SK-N-SH (cell line): ENCODE measurements at regions not wholly inside any gene's neighbourhood (a gene's known extent, or its start where the extent isn't known, plus 50 kb on each side); places are given as distances from the start of the nearest gene placed in this dataset.

Experiments
- CTCF ChIA-PET: fragments of 300-600, 350-600 bp; formaldehyde crosslinking; extraction: SDS; loops from one replicate; lab custom pipeline; 2021; lab: Yijun Ruan, JAX
- POLR2A ChIA-PET: fragments of 350-600 bp; sonication (Branson Sonifier 250); formaldehyde crosslinking; extraction: SDS; loops from one replicate; lab custom pipeline; 2020; ENCODE audit warnings: antibody characterized with exemption, inconsistent platforms; lab: Yijun Ruan, JAX
- DNase-seq: peaks from one replicate; pipeline ENCODE4 v3.0.0; 2012
- H2AFZ ChIP-seq: fragments of 200-600 bp; sonication (generic); 2 replicates; pipeline ENCODE4 v1.8.1; 2016; ENCODE audit warnings: antibody characterized with exemption, mild to moderate bottlenecking, low read depth
- H3F3A ChIP-seq: fragments of 200-600 bp; sonication (generic); replicated peaks from 2 replicates; pipeline ENCODE3; 2016; ENCODE audit warnings: antibody characterized with exemption, mild to moderate bottlenecking; ENCODE audit not compliant: insufficient read depth
- H3K27ac ChIP-seq, 2 experiments: fragments of 200-500 bp in 1 of 2; fragments of 200-600 bp in 1 of 2; sonication (Bioruptor generic) in 1 of 2; sonication (generic), shearing (Covaris generic) in 1 of 2; 2 replicates each; pipeline versions ENCODE4 v1.5.1 to v1.6.1; 2014 to 2016; ENCODE audit warnings: low read depth in 2 of 2, inconsistent platforms in 1 of 2, low read length in 1 of 2, mild to moderate bottlenecking in 1 of 2, mixed read lengths in 1 of 2
- H3K27me3 ChIP-seq: fragments of 200-600 bp; sonication (generic), shearing (Covaris generic); 2 replicates; pipeline ENCODE4 v1.6.1; 2016; ENCODE audit warnings: mixed run types; ENCODE audit not compliant: insufficient read depth
- H3K36me3 ChIP-seq, 2 experiments: fragments of 200-500 bp in 1 of 2; fragments of 200-600 bp in 1 of 2; sonication (Bioruptor generic) in 1 of 2; sonication (generic) in 1 of 2; replicated peaks in 1 of 2; 2 replicates each; pipeline versions ENCODE3 to v1.5.1; 2014 to 2016; ENCODE audit warnings: low read length in 1 of 2, mild to moderate bottlenecking in 1 of 2; ENCODE audit not compliant: insufficient read depth in 2 of 2, control insufficient read depth in 1 of 2
- H3K4me1 ChIP-seq, 2 experiments: fragments of 200-500 bp in 1 of 2; fragments of 200-600 bp in 1 of 2; sonication (Bioruptor generic) in 1 of 2; sonication (generic), shearing (Covaris generic) in 1 of 2; 2 replicates each; pipeline versions ENCODE4 v1.5.1 to v1.6.1; 2014 to 2016; ENCODE audit warnings: low read depth in 1 of 2, low read length in 1 of 2, mixed run types in 1 of 2; ENCODE audit not compliant: insufficient read depth in 2 of 2, control insufficient read depth in 1 of 2
- H3K4me2 ChIP-seq: fragments of 200-600 bp; sonication (generic), shearing (Covaris generic); 2 replicates; pipeline ENCODE4 v1.6.1; 2017; ENCODE audit warnings: mixed run types
- H3K4me3 ChIP-seq, 2 experiments: fragments of 200-500 bp in 1 of 2; fragments of 200-600 bp in 1 of 2; sonication (Bioruptor generic) in 1 of 2; sonication (generic), shearing (Covaris generic) in 1 of 2; 2 replicates each; pipeline versions ENCODE4 v1.5.1 to v1.8.1; 2014 to 2016; ENCODE audit warnings: low read depth in 2 of 2, inconsistent platforms in 1 of 2, low read length in 1 of 2, mild to moderate bottlenecking in 1 of 2, mixed read lengths in 1 of 2, moderate library complexity in 1 of 2
- H3K79me2 ChIP-seq: fragments of 200-600 bp; sonication (generic); 2 replicates; pipeline ENCODE4 v1.8.1; 2017; ENCODE audit warnings: mild to moderate bottlenecking; ENCODE audit not compliant: insufficient read depth
- H3K9ac ChIP-seq: fragments of 200-600 bp; sonication (generic); 2 replicates; pipeline ENCODE4 v1.6.1; 2017; ENCODE audit warnings: mixed run types
- H3K9me2 ChIP-seq: fragments of 200-600 bp; sonication (generic); 2 replicates; pipeline ENCODE4 v1.6.1; 2017; ENCODE audit warnings: mixed run types
- H3K9me3 ChIP-seq: fragments of 200-600 bp; sonication (generic); 2 replicates; pipeline ENCODE4 v1.6.1; 2017; ENCODE audit warnings: mixed run types, mild to moderate bottlenecking, moderate library complexity
- H4K20me1 ChIP-seq: fragments of 200-600 bp; sonication (generic); 2 replicates; pipeline ENCODE4 v1.6.1; 2017; ENCODE audit warnings: mild to moderate bottlenecking, mixed run types; ENCODE audit not compliant: insufficient read depth
- CTCF ChIP-seq: fragments of 200-600 bp; sonication (generic); IDR thresholded peaks from 2 replicates; pipeline ENCODE4 v1.6.1; 2017; ENCODE audit warnings: antibody characterized with exemption, mild to moderate bottlenecking, moderate library complexity
- ELF1 ChIP-seq: IDR thresholded peaks from 2 replicates; pipeline ENCODE4 v1.4.0; 2012
- EZH2phosphoT487 ChIP-seq: fragments of 200-600 bp; sonication (generic); IDR thresholded peaks from 2 replicates; pipeline ENCODE4 v1.6.1; 2017; ENCODE audit warnings: low read depth, mixed run types, mild to moderate bottlenecking, antibody characterized with exemption, moderate library complexity, borderline replicate concordance
- FOSL2 ChIP-seq: IDR thresholded peaks from 2 replicates; pipeline ENCODE4 v1.4.0; 2012; ENCODE audit warnings: low read depth, mild to moderate bottlenecking, moderate library complexity, borderline replicate concordance
- IRF3 ChIP-seq: fragments of 150-350 bp; IDR thresholded peaks from 2 replicates; pipeline ENCODE4 v1.6.1; 2016; ENCODE audit warnings: mild to moderate bottlenecking, low read depth, low read length
- JUND ChIP-seq: IDR thresholded peaks from 2 replicates; pipeline ENCODE4 v1.4.0; 2012
- MEF2A ChIP-seq: IDR thresholded peaks from 2 replicates; pipeline ENCODE4 v1.4.0; 2012; ENCODE audit warnings: low read depth, borderline replicate concordance
- MXI1 ChIP-seq: IDR thresholded peaks from 2 replicates; pipeline ENCODE4 v1.6.1; 2012; ENCODE audit warnings: mild to moderate bottlenecking, low read depth, low read length, improper control_type of control experiment
- NFIC ChIP-seq: IDR thresholded peaks from 2 replicates; pipeline ENCODE4 v1.4.0; 2012; ENCODE audit warnings: borderline replicate concordance
- NRF1 ChIP-seq: IDR thresholded peaks from 2 replicates; pipeline ENCODE4 v1.6.1; 2012; ENCODE audit warnings: low read depth, mild to moderate bottlenecking, low read length
- PBX3 ChIP-seq: IDR thresholded peaks from 2 replicates; pipeline ENCODE4; 2012
- POLR2AphosphoS5 ChIP-seq: IDR thresholded peaks from 2 replicates; pipeline ENCODE4 v1.6.1; 2012; ENCODE audit warnings: low read depth, low read length
- RCOR1 ChIP-seq: fragments of 150-350 bp; IDR thresholded peaks from 2 replicates; pipeline ENCODE4 v1.6.1; 2017; ENCODE audit warnings: antibody characterized with exemption, low read length
- RXRA ChIP-seq: IDR thresholded peaks from 2 replicates; pipeline ENCODE4 v1.4.0; 2012; ENCODE audit warnings: low read depth, mild to moderate bottlenecking, borderline replicate concordance
- TAF1 ChIP-seq: IDR thresholded peaks from 2 replicates; pipeline ENCODE4 v1.6.1; 2012; ENCODE audit warnings: low read depth, mild to moderate bottlenecking, low read length, moderate library complexity, borderline replicate concordance
- USF2 ChIP-seq: fragments of 150-350 bp; IDR thresholded peaks from 2 replicates; pipeline ENCODE4 v1.6.1; 2017; ENCODE audit warnings: antibody characterized with exemption, low read length, low read depth, borderline replicate concordance
- ZBTB33 ChIP-seq: IDR thresholded peaks from 2 replicates; pipeline ENCODE4 v1.4.0; 2012; ENCODE audit warnings: low read depth, borderline replicate concordance
- WGBS: methylation state at CpG from one replicate; pipeline ENCODE4 v1.1.6; 2017; ENCODE audit warnings: low lambda C conversion rate; 5-methylcytosine and 5-hydroxymethylcytosine counted together

- no peak for TF ChIP-seq NFIC
- no peak for TF ChIP-seq RXRA
- TF ChIP-seq POLR2AphosphoS5, result no peak
- TF ChIP-seq USF2, result no peak
- no peak for TF ChIP-seq MEF2A
- no peak for TF ChIP-seq ELF1
- no peak for TF ChIP-seq JUND
- H3K9me2 ChIP-seq, result no peaks in the 10 kb centered on the region
- H3K79me2 ChIP-seq, result no peaks in the 10 kb centered on the region; the same call in 1 of the 2 replicates
- no peak overlapping the region for H3K9ac ChIP-seq
- no peaks in the 10 kb centered on the region for H4K20me1 ChIP-seq
- H3K27ac ChIP-seq, result no peak overlapping the region
- ChIA-PET CTCF (no interaction called here), POLR2A (no interaction called here)
- H2AFZ ChIP-seq, result no peak overlapping the region
- no peak for DNase-seq
- H3K4me3 ChIP-seq, result no peak overlapping the region
- H3K4me2 ChIP-seq, result no peak overlapping the region
- no peaks in the 10 kb centered on the region for H3K36me3 ChIP-seq
- no peaks in the 10 kb centered on the region; a peak in 1 of 4 replicates for H3K4me1 ChIP-seq
- H3K9me3 ChIP-seq, result peaks cover 5% of the 10 kb centered on the region; the same call in 1 of the 2 replicates
- H3F3A ChIP-seq, result no peaks in the 10 kb centered on the region
- no peaks in the 10 kb centered on the region for H3K27me3 ChIP-seq
- WGBS, result 35% methylated on average over 3 of the region's 3 CpGs
Observed at GRCh38 chr6:144673807-144674206, 388.7 kb downstream of the UTRN start.

- Histone ChIP-seq H3K9ac (no peak overlapping the region), H3K27me3 (no peaks in the 10 kb centered on the region), H3K79me2 (no peaks in the 10 kb centered on the region; the same call in 1 of the 2 replicates), H3F3A (peaks cover 7% of the 10 kb centered on the region), H3K9me2 (no peaks in the 10 kb centered on the region), H4K20me1 (no peaks in the 10 kb centered on the region), H3K4me2 (no peak overlapping the region), H3K9me3 (peaks cover 5% of the 10 kb centered on the region; the same call in 1 of the 2 replicates), H3K4me3 (no peak overlapping the region), H2AFZ (no peak overlapping the region), H3K4me1 (no peaks in the 10 kb centered on the region; a peak in 1 of 4 replicates), H3K27ac (peak overlapping the region in 1 of 2 experiments; percentile 44; a peak in 1 of 4 replicates), H3K36me3 (no peaks in the 10 kb centered on the region)
- POLR2A ChIA-PET, result no interaction called here
- CTCF ChIA-PET, result no interaction called here
- DNase-seq, result no peak
- 68% methylated on average over 5 of the region's 6 CpGs for WGBS
- no peak for TF ChIP-seq FOSL2
- TF ChIP-seq EZH2phosphoT487, result no peak
- TF ChIP-seq PBX3, result no peak
- TF ChIP-seq ZBTB33, result no peak
- TF ChIP-seq RCOR1, result no peak
- TF ChIP-seq CTCF, result no peak
- no peak for TF ChIP-seq NRF1
- TF ChIP-seq ELF1, result no peak
- no peak for TF ChIP-seq TAF1
- no peak for TF ChIP-seq IRF3
- no peak for TF ChIP-seq MXI1
- no peak for TF ChIP-seq NFIC
Observed at GRCh38 chr6:144675231-144675861, 390.2 kb downstream of the UTRN start.
